ENCODE measurements at regions not wholly inside any gene's neighbourhood (a gene's known extent, or its start where the extent isn't known, plus 50 kb on each side); places are given as distances from the start of the nearest gene placed in this dataset.

- TF ChIP-seq CTCF (IDR thresholded peaks at IDR 0.05; ENCODE audit: poor library complexity, severe bottlenecking) (no peak), POLR2AphosphoS5 (IDR thresholded peaks at IDR 0.05) (no peak), TAF1 (IDR thresholded peaks at IDR 0.05; ENCODE audit: low read depth) (no peak), EZH2 (IDR thresholded peaks at IDR 0.05; ENCODE audit: borderline replicate concordance, insufficient read depth, low read length, poor library complexity, severe bottlenecking) (no peak), RAD21 (conservative IDR thresholded peaks at IDR 0.05) (no peak), SMC3 (conservative IDR thresholded peaks at IDR 0.05; ENCODE audit: poor library complexity) (no peak)
- TF ChIP-seq, protein P1, sequence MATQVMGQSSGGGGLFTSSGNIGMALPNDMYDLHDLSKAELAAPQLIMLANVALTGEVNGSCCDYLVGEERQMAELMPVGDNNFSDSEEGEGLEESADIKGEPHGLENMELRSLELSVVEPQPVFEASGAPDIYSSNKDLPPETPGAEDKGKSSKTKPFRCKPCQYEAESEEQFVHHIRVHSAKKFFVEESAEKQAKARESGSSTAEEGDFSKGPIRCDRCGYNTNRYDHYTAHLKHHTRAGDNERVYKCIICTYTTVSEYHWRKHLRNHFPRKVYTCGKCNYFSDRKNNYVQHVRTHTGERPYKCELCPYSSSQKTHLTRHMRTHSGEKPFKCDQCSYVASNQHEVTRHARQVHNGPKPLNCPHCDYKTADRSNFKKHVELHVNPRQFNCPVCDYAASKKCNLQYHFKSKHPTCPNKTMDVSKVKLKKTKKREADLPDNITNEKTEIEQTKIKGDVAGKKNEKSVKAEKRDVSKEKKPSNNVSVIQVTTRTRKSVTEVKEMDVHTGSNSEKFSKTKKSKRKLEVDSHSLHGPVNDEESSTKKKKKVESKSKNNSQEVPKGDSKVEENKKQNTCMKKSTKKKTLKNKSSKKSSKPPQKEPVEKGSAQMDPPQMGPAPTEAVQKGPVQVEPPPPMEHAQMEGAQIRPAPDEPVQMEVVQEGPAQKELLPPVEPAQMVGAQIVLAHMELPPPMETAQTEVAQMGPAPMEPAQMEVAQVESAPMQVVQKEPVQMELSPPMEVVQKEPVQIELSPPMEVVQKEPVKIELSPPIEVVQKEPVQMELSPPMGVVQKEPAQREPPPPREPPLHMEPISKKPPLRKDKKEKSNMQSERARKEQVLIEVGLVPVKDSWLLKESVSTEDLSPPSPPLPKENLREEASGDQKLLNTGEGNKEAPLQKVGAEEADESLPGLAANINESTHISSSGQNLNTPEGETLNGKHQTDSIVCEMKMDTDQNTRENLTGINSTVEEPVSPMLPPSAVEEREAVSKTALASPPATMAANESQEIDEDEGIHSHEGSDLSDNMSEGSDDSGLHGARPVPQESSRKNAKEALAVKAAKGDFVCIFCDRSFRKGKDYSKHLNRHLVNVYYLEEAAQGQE (IDR thresholded peaks at IDR 0.05; ENCODE audit: borderline replicate concordance), result no peak
These were observed 133.0 kb upstream of the DOK5 start for GRCh38 chr20:54342258-54342920.
